GM06990 (cell line): ENCODE measurements at regions not wholly inside any gene's neighbourhood (a gene's known extent, or its start where the extent isn't known, plus 50 kb on each side); places are given as distances from the start of the nearest gene placed in this dataset.
A peak's percentile ranks its signal among the peaks of the same experiment; 100 is the strongest.

Experiments used
- DNase-seq: peaks from one replicate; pipeline ENCODE4 v3.0.0-alpha.2; 2011; ENCODE audit not compliant: insufficient read length; ENCODE audit errors: extremely low read depth
- H3K27me3 ChIP-seq: replicated peaks from 2 replicates; pipeline ENCODE4 v1.6.0; 2011; ENCODE audit warnings: low read length; ENCODE audit not compliant: control insufficient read depth, insufficient read depth
- H3K36me3 ChIP-seq: 2 replicates; pipeline ENCODE4 v1.5.1; 2011; ENCODE audit warnings: low read length; ENCODE audit not compliant: control insufficient read depth, insufficient read depth
- H3K4me3 ChIP-seq: replicated peaks from 2 replicates; pipeline ENCODE4 v1.5.1; 2011; ENCODE audit warnings: low read depth, mild to moderate bottlenecking, control low read depth, low read length
- CTCF ChIP-seq: IDR thresholded peaks from 2 replicates; pipeline ENCODE4 v1.5.1; 2011; ENCODE audit warnings: low read length, control low read depth, mild to moderate bottlenecking, inconsistent platforms; ENCODE audit not compliant: insufficient read depth, poor library complexity, severe bottlenecking

- H3K36me3 ChIP-seq: no peaks in the 10 kb centered on the region
- no peak for TF ChIP-seq CTCF
- DNase-seq: no peak
- no peak overlapping the region for H3K4me3 ChIP-seq
- no peaks in the 10 kb centered on the region for H3K27me3 ChIP-seq
Observed at GRCh38 chr3:59444676-59445075, 394.9 kb upstream of the CFAP20DC start.

- DNase-seq: peak; percentile 58
- Histone ChIP-seq H3K36me3 (no peaks in the 10 kb centered on the region), H3K4me3 (no peak overlapping the region), H3K27me3 (no peaks in the 10 kb centered on the region)
- TF ChIP-seq CTCF: no peak
Observed at GRCh38 chr3:59444294-59444671, 394.5 kb upstream of the CFAP20DC start.

- no peak for DNase-seq
Observed at GRCh38 chr3:59443618-59444293, 393.9 kb upstream of the CFAP20DC start.

GRCh38 chr3:59442046-59442445, 392.2 kb upstream of the CFAP20DC start:
- Histone ChIP-seq H3K36me3 (no peaks in the 10 kb centered on the region), H3K27me3 (no peaks in the 10 kb centered on the region), H3K4me3 (no peak overlapping the region)
- DNase-seq: no peak
- TF ChIP-seq CTCF: no peak

More at GRCh38 chr3:59443618-59444293, 393.9 kb upstream of the CFAP20DC start:
- no peak for TF ChIP-seq CTCF
- no peak overlapping the region for H3K4me3 ChIP-seq
- no peaks in the 10 kb centered on the region for H3K36me3 ChIP-seq
- H3K27me3 ChIP-seq: no peaks in the 10 kb centered on the region

GRCh38 chr3:59440285-59441028, 390.6 kb upstream of the CFAP20DC start:
- Histone ChIP-seq H3K27me3 (no peaks in the 10 kb centered on the region), H3K36me3 (no peaks in the 10 kb centered on the region), H3K4me3 (no peak overlapping the region)
- no peak for TF ChIP-seq CTCF
- DNase-seq: no peak
